ENCODE measurements at regions not wholly inside any gene's neighbourhood (a gene's known extent, or its start where the extent isn't known, plus 50 kb on each side); places are given as distances from the start of the nearest gene placed in this dataset.
"Not testable (repeated sequence)": the region's sequence is repeated elsewhere in the genome, so short reads cannot be mapped to it uniquely, and the experiment has no call there.

GRCh38 chr2:62654876-62655359 is 50.6 kb upstream of the EHBP1 start:
- H3K9me3 ChIP-seq = no peaks in the 10 kb centered on the region
- ATAC-seq (ENCODE audit: low FRiP score in 2 of 2) (no peak), DNase-seq (no peak)
- TF ChIP-seq EP300 (IDR thresholded peaks at IDR 0.05) (no peak), POLR2A (IDR thresholded peaks at IDR 0.05) (no peak), CTCF (IDR thresholded peaks at IDR 0.05) (no peak), POLR2AphosphoS5 (IDR thresholded peaks at IDR 0.05) (no peak)
- no peak overlapping the region for H3K4me3 ChIP-seq
- 89 to 96% methylated on average over 3 of the region's 3 CpGs for WGBS, 2 donors
- no peaks in the 10 kb centered on the region for H3K36me3 ChIP-seq
- H3K27me3 ChIP-seq = no peaks in the 10 kb centered on the region
- no peak overlapping the region for H3K27ac ChIP-seq
- H3K4me1 ChIP-seq = peaks cover 0 to under 1% (median 0%) of the 10 kb centered on the region in 4 donors

GRCh38 chr2:62654423-62654791 is 51.1 kb upstream of the EHBP1 start:
- no peak for DNase-seq
- WGBS, 2 donors = 94 to 98% methylated on average over 3 of the region's 3 CpGs
- no peak overlapping the region for H3K4me3 ChIP-seq
- TF ChIP-seq EP300 (IDR thresholded peaks at IDR 0.05) (no peak), POLR2A (IDR thresholded peaks at IDR 0.05) (no peak), CTCF (IDR thresholded peaks at IDR 0.05) (no peak)
- no peaks in the 10 kb centered on the region for H3K36me3 ChIP-seq
- H3K4me1 ChIP-seq = no peaks in the 10 kb centered on the region
- H3K9me3 ChIP-seq = no peaks in the 10 kb centered on the region
- no peak for ATAC-seq (ENCODE audit: low FRiP score in 2 of 2)
- no peak overlapping the region for H3K27ac ChIP-seq
- no peaks in the 10 kb centered on the region for H3K27me3 ChIP-seq

DNA sequence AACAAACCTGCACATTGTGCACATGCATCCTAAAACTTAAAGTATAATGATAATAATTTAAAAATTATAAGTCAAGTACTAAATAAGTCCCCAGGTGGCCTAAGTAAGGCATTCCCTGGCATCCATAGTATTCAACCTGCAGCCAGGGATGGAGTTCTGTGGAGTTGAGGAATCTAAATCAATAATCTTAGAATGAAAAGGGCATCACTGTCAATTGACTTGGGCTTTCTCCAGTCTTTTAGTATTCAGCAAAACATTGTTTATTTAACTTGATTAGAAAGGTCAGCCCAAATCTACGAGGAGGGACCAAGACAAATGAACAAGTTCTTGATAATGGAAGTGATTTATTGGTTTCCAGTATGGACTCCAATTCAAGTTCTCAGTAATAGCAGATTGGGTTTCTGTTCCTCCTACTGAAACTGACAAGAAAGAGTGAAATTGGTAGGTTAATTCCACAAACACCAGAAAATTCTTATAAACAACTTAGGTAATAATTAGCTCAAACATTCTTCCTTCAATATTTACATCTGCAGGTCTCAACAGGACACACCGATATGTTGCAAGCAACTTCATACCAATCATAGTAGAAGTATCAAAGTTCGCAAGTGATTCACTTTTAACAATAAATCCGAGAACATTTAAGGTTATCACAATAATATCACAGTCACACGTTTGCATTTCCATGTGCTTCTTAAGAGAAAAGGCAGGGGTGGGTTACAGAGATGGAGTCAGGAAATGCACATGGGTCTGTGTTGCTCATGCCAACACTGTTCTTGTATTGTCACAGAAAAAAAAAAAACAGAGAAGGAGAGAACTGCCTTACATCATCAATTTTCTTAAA is 51.7 kb upstream of the EHBP1 start:
- WGBS, 2 donors = 62 to 63% methylated on average over 5 of the region's 5 CpGs

DNA sequence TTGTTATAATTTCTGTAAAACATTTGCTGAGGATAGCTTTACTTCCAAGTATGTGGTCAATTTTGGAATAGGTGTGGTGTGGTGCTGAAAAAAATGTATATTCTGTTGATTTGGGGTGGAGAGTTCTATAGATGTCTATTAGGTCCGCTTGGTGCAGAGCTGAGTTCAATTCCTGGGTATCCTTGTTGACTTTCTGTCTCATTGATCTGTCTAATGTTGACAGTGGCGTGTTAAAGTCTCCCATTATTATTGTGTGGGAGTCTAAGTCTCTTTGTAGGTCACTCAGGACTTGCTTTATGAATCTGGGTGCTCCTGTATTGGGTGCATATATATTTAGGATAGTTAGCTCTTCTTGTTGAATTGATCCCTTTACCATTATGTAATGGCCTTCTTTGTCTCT is 56.4 kb upstream of the EHBP1 start:
- not testable (repeated sequence) for H3K4me3 ChIP-seq; H3K36me3 ChIP-seq; H3K9me3 ChIP-seq; H3K27ac ChIP-seq; ATAC-seq (ENCODE audit: low FRiP score in 2 of 2); H3K27me3 ChIP-seq; H3K4me1 ChIP-seq; DNase-seq
- 66 to 80% methylated on average over 1 to 2 of the region's 2 CpGs for WGBS, 2 donors

More for the DNA sequence above, 51.7 kb upstream of the EHBP1 start:
- TF ChIP-seq CTCF (IDR thresholded peaks at IDR 0.05) (no peak), POLR2A (IDR thresholded peaks at IDR 0.05) (no peak), POLR2AphosphoS5 (IDR thresholded peaks at IDR 0.05) (no peak), EP300 (IDR thresholded peaks at IDR 0.05) (no peak)
- no peaks in the 10 kb centered on the region for H3K9me3 ChIP-seq
- H3K4me3 ChIP-seq = no peak overlapping the region
- DNase-seq (no peak), ATAC-seq (ENCODE audit: low FRiP score in 2 of 2) (no peak)
- H3K27ac ChIP-seq = no peak overlapping the region
- H3K4me1 ChIP-seq = no peaks in the 10 kb centered on the region
- no peaks in the 10 kb centered on the region for H3K36me3 ChIP-seq
- no peaks in the 10 kb centered on the region for H3K27me3 ChIP-seq

DNA sequence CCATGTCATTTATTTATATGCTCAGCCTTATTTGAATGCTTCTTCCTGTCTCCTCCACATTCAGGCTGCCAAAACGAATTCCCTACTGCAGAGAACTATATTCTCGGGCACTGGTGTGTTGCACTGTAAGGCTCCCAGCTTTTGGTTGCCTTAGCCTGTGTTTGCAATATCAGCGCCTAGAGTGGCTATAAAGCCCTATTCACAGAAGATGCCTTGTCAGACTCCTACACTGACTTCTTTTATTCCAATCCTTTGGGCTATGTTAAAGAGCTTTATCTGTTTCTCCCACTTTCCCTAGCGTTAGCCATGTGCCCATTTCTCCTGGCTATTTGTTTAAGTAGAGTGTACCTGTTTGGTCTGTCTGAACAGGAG is 62.4 kb upstream of the EHBP1 start:
- Histone ChIP-seq H3K9me3 (no peaks in the 10 kb centered on the region), H3K4me3 (no peak overlapping the region), H3K4me1 (peaks cover 0 to 2% (median 0%) of the 10 kb centered on the region in 4 donors), H3K27ac (no peak overlapping the region), H3K36me3 (no peaks in the 10 kb centered on the region), H3K27me3 (no peaks in the 10 kb centered on the region)
- no peak for TF ChIP-seq POLR2A (IDR thresholded peaks at IDR 0.05)
- TF ChIP-seq EP300 (IDR thresholded peaks at IDR 0.05) = no peak
- TF ChIP-seq POLR2AphosphoS5 (IDR thresholded peaks at IDR 0.05) = no peak
- no peak for TF ChIP-seq CTCF (IDR thresholded peaks at IDR 0.05)
- ATAC-seq (ENCODE audit: low FRiP score in 2 of 2) = no peak
- no peak for DNase-seq
- 51 to 54% methylated on average over 4 of the region's 4 CpGs for WGBS, 2 donors
